ENCODE measurements at regions not wholly inside any gene's neighbourhood (a gene's known extent, or its start where the extent isn't known, plus 50 kb on each side); places are given as distances from the start of the nearest gene placed in this dataset.

DNA sequence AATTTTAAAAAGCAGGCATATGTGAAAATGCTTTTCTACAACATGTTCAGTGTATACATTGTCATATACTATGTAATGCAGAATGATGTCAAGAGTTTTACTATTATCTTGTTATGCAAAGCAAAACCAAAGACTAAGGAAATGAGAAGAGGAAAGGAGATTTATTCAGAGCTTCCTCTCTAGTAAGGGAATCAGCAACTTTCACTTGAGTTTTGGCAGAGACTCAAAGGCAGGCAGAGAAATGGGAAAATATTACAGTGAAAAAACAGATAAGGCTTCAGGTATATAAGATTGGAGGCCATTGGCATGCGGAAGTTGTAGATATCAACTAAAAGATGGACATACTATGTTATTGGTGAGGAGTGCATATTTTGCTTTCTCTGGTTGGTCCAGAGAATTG is 512.0 kb upstream of the PCDH20 start:
- Histone ChIP-seq H3K36me3 (replicated peaks; ENCODE audit: insufficient read depth, low read length) (no peaks in the 10 kb centered on the region), H3K9ac (ENCODE audit: low read length) (no peak overlapping the region), H3K9me2 (replicated peaks; ENCODE audit: insufficient read depth, low read length) (no peaks in the 10 kb centered on the region), H3F3A (ENCODE audit: insufficient read depth, low read length) (no peaks in the 10 kb centered on the region), H3K4me1 (ENCODE audit: low read length) (no peaks in the 10 kb centered on the region), H4K20me1 (ENCODE audit: insufficient read depth, low read length) (no peaks in the 10 kb centered on the region), H3K27me3 (replicated peaks; ENCODE audit: insufficient read depth, low read length) (no peaks in the 10 kb centered on the region), H3K79me2 (ENCODE audit: low read length) (no peaks in the 10 kb centered on the region), H3K27ac (ENCODE audit: low read length) (no peak overlapping the region), H3K4me3 (ENCODE audit: low read length) (no peak overlapping the region), H3K4me2 (ENCODE audit: low read depth, low read length) (no peak overlapping the region), H3K9me3 (replicated peaks; ENCODE audit: insufficient read depth, low read length) (no peaks in the 10 kb centered on the region), H2AFZ (ENCODE audit: low read length) (no peak overlapping the region)
- TF ChIP-seq, protein P1, sequence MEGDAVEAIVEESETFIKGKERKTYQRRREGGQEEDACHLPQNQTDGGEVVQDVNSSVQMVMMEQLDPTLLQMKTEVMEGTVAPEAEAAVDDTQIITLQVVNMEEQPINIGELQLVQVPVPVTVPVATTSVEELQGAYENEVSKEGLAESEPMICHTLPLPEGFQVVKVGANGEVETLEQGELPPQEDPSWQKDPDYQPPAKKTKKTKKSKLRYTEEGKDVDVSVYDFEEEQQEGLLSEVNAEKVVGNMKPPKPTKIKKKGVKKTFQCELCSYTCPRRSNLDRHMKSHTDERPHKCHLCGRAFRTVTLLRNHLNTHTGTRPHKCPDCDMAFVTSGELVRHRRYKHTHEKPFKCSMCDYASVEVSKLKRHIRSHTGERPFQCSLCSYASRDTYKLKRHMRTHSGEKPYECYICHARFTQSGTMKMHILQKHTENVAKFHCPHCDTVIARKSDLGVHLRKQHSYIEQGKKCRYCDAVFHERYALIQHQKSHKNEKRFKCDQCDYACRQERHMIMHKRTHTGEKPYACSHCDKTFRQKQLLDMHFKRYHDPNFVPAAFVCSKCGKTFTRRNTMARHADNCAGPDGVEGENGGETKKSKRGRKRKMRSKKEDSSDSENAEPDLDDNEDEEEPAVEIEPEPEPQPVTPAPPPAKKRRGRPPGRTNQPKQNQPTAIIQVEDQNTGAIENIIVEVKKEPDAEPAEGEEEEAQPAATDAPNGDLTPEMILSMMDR (IDR thresholded peaks at IDR 0.05; ENCODE audit: low read length): no peak
- TF ChIP-seq EZH2phosphoT487 (IDR thresholded peaks at IDR 0.05; ENCODE audit: low read length) (no peak), EZH2 (optimal IDR thresholded peaks at IDR 0.05; ENCODE audit: low read depth, low read length) (no peak)
- DNase-seq: no peak

DNA sequence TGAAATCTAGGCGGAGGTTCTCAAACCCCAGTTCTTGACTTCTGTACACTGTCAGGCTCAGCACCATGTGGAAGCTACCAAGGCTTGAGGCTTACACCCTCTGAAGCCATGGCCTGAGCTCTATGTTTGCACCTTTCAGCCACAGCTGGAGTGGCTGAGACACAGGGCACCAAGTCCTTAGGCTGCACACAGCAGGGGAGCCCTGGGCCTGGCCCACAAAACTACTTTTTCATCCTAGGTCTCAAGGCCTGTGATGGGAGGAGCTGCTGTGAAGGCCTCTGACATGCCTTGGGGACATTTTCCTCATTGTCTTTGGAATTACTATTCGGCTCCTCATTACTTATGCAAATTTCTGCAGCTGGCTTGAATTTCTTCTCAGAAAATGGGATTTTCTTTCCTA is 503.2 kb upstream of the PCDH20 start:
- H3K4me1 ChIP-seq (ENCODE audit: low read length): no peaks in the 10 kb centered on the region
- no peaks in the 10 kb centered on the region for H3K36me3 ChIP-seq (replicated peaks; ENCODE audit: insufficient read depth, low read length)
- no peak overlapping the region for H3K4me2 ChIP-seq (ENCODE audit: low read depth, low read length)
- H2AFZ ChIP-seq (ENCODE audit: low read length): no peak overlapping the region
- H3K9ac ChIP-seq (ENCODE audit: low read length): no peak overlapping the region
- no peaks in the 10 kb centered on the region for H3K9me2 ChIP-seq (replicated peaks; ENCODE audit: insufficient read depth, low read length)
- H3K4me3 ChIP-seq (ENCODE audit: low read length): no peak overlapping the region
- no peak for DNase-seq
- TF ChIP-seq, protein P1 (IDR thresholded peaks at IDR 0.05; ENCODE audit: low read length): no peak
- no peak for TF ChIP-seq EZH2phosphoT487 (IDR thresholded peaks at IDR 0.05; ENCODE audit: low read length)
- no peak for TF ChIP-seq EZH2 (optimal IDR thresholded peaks at IDR 0.05; ENCODE audit: low read depth, low read length)
- no peaks in the 10 kb centered on the region for H4K20me1 ChIP-seq (ENCODE audit: insufficient read depth, low read length)
- no peaks in the 10 kb centered on the region for H3F3A ChIP-seq (ENCODE audit: insufficient read depth, low read length)
- H3K79me2 ChIP-seq (ENCODE audit: low read length): no peaks in the 10 kb centered on the region
- H3K9me3 ChIP-seq (replicated peaks; ENCODE audit: insufficient read depth, low read length): no peaks in the 10 kb centered on the region
- no peaks in the 10 kb centered on the region for H3K27me3 ChIP-seq (replicated peaks; ENCODE audit: insufficient read depth, low read length)
- H3K27ac ChIP-seq (ENCODE audit: low read length): no peak overlapping the region

DNA sequence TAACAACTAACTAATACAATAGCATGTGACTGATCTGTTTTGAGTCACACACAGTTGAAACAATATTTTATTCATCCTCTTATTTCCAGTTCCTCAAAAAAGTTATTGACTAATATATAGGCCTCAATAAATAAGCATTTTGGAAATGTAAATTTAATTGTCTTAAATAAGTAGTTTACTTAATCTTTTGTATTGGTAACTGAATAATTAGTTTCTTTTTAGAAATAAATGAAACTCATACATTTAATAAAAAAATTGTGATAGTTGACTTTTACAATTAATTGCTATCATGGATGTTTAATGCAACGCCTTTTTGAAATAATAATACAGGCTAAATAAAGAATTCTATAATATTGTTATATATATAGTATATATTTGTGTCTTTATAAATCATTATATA is 500.8 kb upstream of the PCDH20 start:
- no peaks in the 10 kb centered on the region for H3K9me3 ChIP-seq (replicated peaks; ENCODE audit: insufficient read depth, low read length)
- no peaks in the 10 kb centered on the region for H3K36me3 ChIP-seq (replicated peaks; ENCODE audit: insufficient read depth, low read length)
- H3K4me1 ChIP-seq (ENCODE audit: low read length): no peaks in the 10 kb centered on the region
- H3K4me2 ChIP-seq (ENCODE audit: low read depth, low read length): no peak overlapping the region
- no peak overlapping the region for H3K4me3 ChIP-seq (ENCODE audit: low read length)
- no peaks in the 10 kb centered on the region for H3F3A ChIP-seq (ENCODE audit: insufficient read depth, low read length)
- no peaks in the 10 kb centered on the region for H4K20me1 ChIP-seq (ENCODE audit: insufficient read depth, low read length)
- no peak for DNase-seq
- H3K27ac ChIP-seq (ENCODE audit: low read length): no peak overlapping the region
- no peaks in the 10 kb centered on the region for H3K9me2 ChIP-seq (replicated peaks; ENCODE audit: insufficient read depth, low read length)
- no peak for TF ChIP-seq EZH2 (optimal IDR thresholded peaks at IDR 0.05; ENCODE audit: low read depth, low read length)
- TF ChIP-seq, protein P1 (IDR thresholded peaks at IDR 0.05; ENCODE audit: low read length): no peak
- H3K79me2 ChIP-seq (ENCODE audit: low read length): no peaks in the 10 kb centered on the region
- no peak overlapping the region for H3K9ac ChIP-seq (ENCODE audit: low read length)
- no peaks in the 10 kb centered on the region for H3K27me3 ChIP-seq (replicated peaks; ENCODE audit: insufficient read depth, low read length)
- no peak overlapping the region for H2AFZ ChIP-seq (ENCODE audit: low read length)

Measured in MM.1S (cell line).